IPS-15b (cell line): ENCODE measurements at regions not wholly inside any gene's neighbourhood (a gene's known extent, or its start where the extent isn't known, plus 50 kb on each side); places are given as distances from the start of the nearest gene placed in this dataset.

Experiments
- H3K27me3 ChIP-seq: one replicate; pipeline ENCODE4 v1.6.1; 2013; ENCODE audit warnings: low read length; ENCODE audit not compliant: control insufficient read depth, insufficient read depth
- H3K36me3 ChIP-seq: one replicate; pipeline ENCODE4 v1.6.1; 2013; ENCODE audit warnings: low read length; ENCODE audit not compliant: control insufficient read depth, insufficient read depth
- H3K4me1 ChIP-seq: one replicate; pipeline ENCODE4 v1.6.1; 2013; ENCODE audit warnings: mild to moderate bottlenecking, low read length; ENCODE audit not compliant: control insufficient read depth, insufficient read depth
- H3K4me3 ChIP-seq: one replicate; pipeline ENCODE4 v1.5.1; 2013; ENCODE audit warnings: low read depth, low read length
- H3K9ac ChIP-seq: one replicate; pipeline ENCODE4 v1.6.1; 2013; ENCODE audit warnings: low read depth, mild to moderate bottlenecking, low read length
- H3K9me3 ChIP-seq: one replicate; pipeline ENCODE4 v1.6.1; 2013; ENCODE audit warnings: mild to moderate bottlenecking, low read length; ENCODE audit not compliant: control insufficient read depth, insufficient read depth

- Histone ChIP-seq H3K9me3 (no peaks in the 10 kb centered on the region), H3K36me3 (no peaks in the 10 kb centered on the region), H3K27me3 (no peaks in the 10 kb centered on the region), H3K4me1 (peaks cover 18% of the 10 kb centered on the region), H3K9ac (no peak overlapping the region), H3K4me3 (no peak overlapping the region)
These were observed 208.9 kb upstream of the PRR16 start for GRCh38 chr5:120255214-120255613.

- Histone ChIP-seq H3K9ac (no peak overlapping the region), H3K4me1 (peaks cover 18% of the 10 kb centered on the region), H3K36me3 (no peaks in the 10 kb centered on the region), H3K9me3 (no peaks in the 10 kb centered on the region), H3K4me3 (no peak overlapping the region), H3K27me3 (no peaks in the 10 kb centered on the region)
These were observed 207.7 kb upstream of the PRR16 start for GRCh38 chr5:120256376-120256775.

GRCh38 chr5:120257358-120257971 is 206.6 kb upstream of the PRR16 start:
- peaks cover 18% of the 10 kb centered on the region for H3K4me1 ChIP-seq
- H3K9ac ChIP-seq: no peak overlapping the region
- no peaks in the 10 kb centered on the region for H3K36me3 ChIP-seq
- no peak overlapping the region for H3K4me3 ChIP-seq
- no peaks in the 10 kb centered on the region for H3K9me3 ChIP-seq
- H3K27me3 ChIP-seq: no peaks in the 10 kb centered on the region

- peaks cover 18% of the 10 kb centered on the region for H3K4me1 ChIP-seq
- no peaks in the 10 kb centered on the region for H3K9me3 ChIP-seq
- no peak overlapping the region for H3K9ac ChIP-seq
- H3K27me3 ChIP-seq: no peaks in the 10 kb centered on the region
- no peak overlapping the region for H3K4me3 ChIP-seq
- H3K36me3 ChIP-seq: no peaks in the 10 kb centered on the region
These were observed 206.0 kb upstream of the PRR16 start for GRCh38 chr5:120258123-120258522.

- no peaks in the 10 kb centered on the region for H3K27me3 ChIP-seq
- no peak overlapping the region for H3K9ac ChIP-seq
- H3K36me3 ChIP-seq: no peaks in the 10 kb centered on the region
- H3K9me3 ChIP-seq: no peaks in the 10 kb centered on the region
- peaks cover 6% of the 10 kb centered on the region for H3K4me1 ChIP-seq
- H3K4me3 ChIP-seq: no peak overlapping the region
These were observed 203.4 kb upstream of the PRR16 start for GRCh38 chr5:120260651-120261050.

- Histone ChIP-seq H3K9ac (no peak overlapping the region), H3K27me3 (no peaks in the 10 kb centered on the region), H3K4me1 (no peaks in the 10 kb centered on the region), H3K9me3 (no peaks in the 10 kb centered on the region), H3K36me3 (no peaks in the 10 kb centered on the region), H3K4me3 (no peak overlapping the region)
These were observed 193.6 kb upstream of the PRR16 start for GRCh38 chr5:120270498-120270897.

GRCh38 chr5:120293796-120294195 is 170.3 kb upstream of the PRR16 start:
- Histone ChIP-seq H3K4me1 (no peaks in the 10 kb centered on the region), H3K27me3 (no peaks in the 10 kb centered on the region), H3K4me3 (no peak overlapping the region), H3K36me3 (no peaks in the 10 kb centered on the region), H3K9ac (no peak overlapping the region), H3K9me3 (no peaks in the 10 kb centered on the region)

GRCh38 chr5:120297616-120298015 is 166.5 kb upstream of the PRR16 start:
- no peaks in the 10 kb centered on the region for H3K27me3 ChIP-seq

GRCh38 chr5:120298981-120299380 is 165.1 kb upstream of the PRR16 start:
- H3K4me3 ChIP-seq: no peak overlapping the region
- no peaks in the 10 kb centered on the region for H3K4me1 ChIP-seq
- no peaks in the 10 kb centered on the region for H3K9me3 ChIP-seq
- H3K27me3 ChIP-seq: no peaks in the 10 kb centered on the region
- no peaks in the 10 kb centered on the region for H3K36me3 ChIP-seq
- H3K9ac ChIP-seq: no peak overlapping the region

More at GRCh38 chr5:120297616-120298015, 166.5 kb upstream of the PRR16 start:
- H3K4me3 ChIP-seq: no peak overlapping the region
- no peaks in the 10 kb centered on the region for H3K9me3 ChIP-seq
- no peak overlapping the region for H3K9ac ChIP-seq
- no peaks in the 10 kb centered on the region for H3K36me3 ChIP-seq
- no peaks in the 10 kb centered on the region for H3K4me1 ChIP-seq

- Histone ChIP-seq H3K36me3 (no peaks in the 10 kb centered on the region), H3K4me1 (no peaks in the 10 kb centered on the region), H3K9me3 (no peaks in the 10 kb centered on the region), H3K4me3 (no peak overlapping the region), H3K9ac (no peak overlapping the region), H3K27me3 (no peaks in the 10 kb centered on the region)
These were observed 159.4 kb upstream of the PRR16 start for GRCh38 chr5:120304663-120305062.

GRCh38 chr5:120306303-120306702 is 157.8 kb upstream of the PRR16 start:
- Histone ChIP-seq H3K4me1 (no peaks in the 10 kb centered on the region), H3K9ac (no peak overlapping the region), H3K36me3 (no peaks in the 10 kb centered on the region), H3K9me3 (no peaks in the 10 kb centered on the region), H3K27me3 (no peaks in the 10 kb centered on the region), H3K4me3 (no peak overlapping the region)

- Histone ChIP-seq H3K9me3 (no peaks in the 10 kb centered on the region), H3K4me1 (no peaks in the 10 kb centered on the region), H3K4me3 (no peak overlapping the region), H3K27me3 (no peaks in the 10 kb centered on the region), H3K9ac (no peak overlapping the region), H3K36me3 (no peaks in the 10 kb centered on the region)
These were observed 149.9 kb upstream of the PRR16 start for GRCh38 chr5:120314191-120314590.
